ENCODE measurements at regions not wholly inside any gene's neighbourhood (a gene's known extent, or its start where the extent isn't known, plus 50 kb on each side); places are given as distances from the start of the nearest gene placed in this dataset.

DNA sequence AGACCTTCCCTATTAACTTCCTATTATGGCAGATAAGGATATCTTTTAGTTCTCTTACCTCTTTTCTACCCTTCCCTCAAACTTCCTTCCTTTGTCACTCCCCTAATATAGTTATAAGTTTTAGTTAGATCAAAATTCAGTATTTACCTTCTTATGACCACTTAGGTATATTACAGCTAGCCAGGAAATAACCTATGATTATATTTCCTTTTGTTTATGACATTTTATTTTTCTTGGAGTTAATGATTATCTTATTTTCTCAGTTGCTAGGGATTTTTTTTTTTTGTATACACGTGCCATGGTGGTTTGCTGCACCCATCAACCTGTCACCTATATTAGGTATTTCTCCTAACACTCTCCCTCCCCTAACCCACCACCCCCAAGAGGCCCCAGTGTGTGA, 88.2 kb upstream of the ZBED5 start:
- H3K27ac ChIP-seq (ENCODE audit: low read length): no peak overlapping the region

DNA sequence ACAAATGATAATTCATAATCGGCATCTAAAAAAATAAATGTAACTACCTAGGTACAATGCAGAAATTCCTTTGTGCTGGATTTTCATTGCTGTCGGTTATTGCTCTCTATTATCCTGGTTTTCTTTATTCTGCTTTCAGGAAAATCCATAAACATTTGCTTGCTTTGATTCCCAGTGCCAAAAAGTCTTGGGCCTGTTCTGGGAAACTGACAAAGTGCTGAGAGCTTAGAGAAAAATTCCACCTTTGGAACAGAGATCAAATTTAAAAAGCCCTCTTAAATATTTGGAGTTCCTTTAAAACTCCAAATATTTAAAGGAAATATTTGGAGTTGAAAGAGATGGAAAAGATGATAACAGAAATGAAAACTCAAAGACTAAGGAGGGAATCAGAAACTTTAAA, 87.3 kb upstream of the ZBED5 start:
- no peaks in the 10 kb centered on the region for H3K27me3 ChIP-seq (ENCODE audit: low read depth, low read length)
- H3K36me3 ChIP-seq (ENCODE audit: control insufficient read depth in 1 of 2, insufficient read depth in 2 of 2, low read length in 2 of 2): no peaks in the 10 kb centered on the region
- H3K4me1 ChIP-seq (ENCODE audit: control insufficient read depth in 1 of 2, insufficient read depth in 2 of 2, low read length in 2 of 2): no peaks in the 10 kb centered on the region
- no peak overlapping the region for H3K27ac ChIP-seq (ENCODE audit: low read length)
- no peak overlapping the region for H3K4me3 ChIP-seq (ENCODE audit: low read depth in 1 of 2, low read length in 2 of 2)
- H3K9me3 ChIP-seq (ENCODE audit: control insufficient read depth in 1 of 2, low read length in 2 of 2): no peaks in the 10 kb centered on the region

More for the DNA sequence above, 88.2 kb upstream of the ZBED5 start:
- H3K36me3 ChIP-seq (ENCODE audit: control insufficient read depth in 1 of 2, insufficient read depth in 2 of 2, low read length in 2 of 2): no peaks in the 10 kb centered on the region
- H3K4me1 ChIP-seq (ENCODE audit: control insufficient read depth in 1 of 2, insufficient read depth in 2 of 2, low read length in 2 of 2): no peaks in the 10 kb centered on the region
- H3K27me3 ChIP-seq (ENCODE audit: low read depth, low read length): no peaks in the 10 kb centered on the region
- no peak overlapping the region for H3K4me3 ChIP-seq (ENCODE audit: low read depth in 1 of 2, low read length in 2 of 2)
- H3K9me3 ChIP-seq (ENCODE audit: control insufficient read depth in 1 of 2, low read length in 2 of 2): no peaks in the 10 kb centered on the region

DNA sequence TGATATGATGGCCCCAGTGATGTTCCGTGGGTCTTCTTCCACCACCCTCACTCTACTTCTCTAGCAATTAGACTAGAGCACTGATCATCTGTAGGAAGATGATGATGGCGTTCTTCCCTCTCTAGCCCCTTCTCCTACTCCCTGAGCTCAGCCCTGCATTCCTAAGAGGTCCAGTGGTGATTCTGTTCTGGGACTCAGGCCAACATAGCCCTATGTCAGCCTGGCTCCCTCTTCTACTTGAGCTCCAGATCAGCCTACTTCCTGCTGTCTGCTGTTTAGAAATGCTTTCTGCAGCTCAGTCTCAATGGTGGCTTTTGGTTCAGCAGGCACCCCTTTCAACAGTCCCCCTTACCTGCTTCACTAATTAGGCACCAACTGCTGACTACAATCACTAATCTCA, 86.1 kb upstream of the ZBED5 start:
- Histone ChIP-seq H3K4me1 (ENCODE audit: control insufficient read depth in 1 of 2, insufficient read depth in 2 of 2, low read length in 2 of 2) (no peaks in the 10 kb centered on the region), H3K9me3 (ENCODE audit: control insufficient read depth in 1 of 2, low read length in 2 of 2) (no peaks in the 10 kb centered on the region), H3K36me3 (ENCODE audit: control insufficient read depth in 1 of 2, insufficient read depth in 2 of 2, low read length in 2 of 2) (no peaks in the 10 kb centered on the region), H3K27ac (ENCODE audit: low read length) (no peak overlapping the region), H3K27me3 (ENCODE audit: low read depth, low read length) (no peaks in the 10 kb centered on the region), H3K4me3 (ENCODE audit: low read depth in 1 of 2, low read length in 2 of 2) (no peak overlapping the region)

DNA sequence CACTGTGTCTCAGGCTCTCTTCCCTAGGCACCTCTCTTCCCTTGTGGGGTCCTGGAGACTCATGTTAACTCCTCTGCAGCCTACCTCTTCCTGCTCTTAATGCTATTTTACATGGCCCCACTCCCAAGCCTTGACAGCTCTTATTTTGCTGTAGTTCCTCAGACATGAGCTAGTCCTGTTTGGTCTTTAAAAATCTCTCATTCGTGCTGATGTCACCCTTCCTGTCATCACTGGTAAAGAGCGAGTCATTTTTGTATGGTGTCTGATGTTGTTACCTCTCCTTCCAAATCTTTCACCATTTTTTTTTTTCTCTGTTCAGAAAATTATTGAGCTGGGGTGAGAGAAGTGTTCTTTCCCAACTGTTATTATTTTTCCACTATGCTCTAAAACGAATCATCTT, 84.8 kb upstream of the ZBED5 start:
- no peak overlapping the region for H3K4me3 ChIP-seq (ENCODE audit: low read depth in 1 of 2, low read length in 2 of 2)
- H3K4me1 ChIP-seq (ENCODE audit: control insufficient read depth in 1 of 2, insufficient read depth in 2 of 2, low read length in 2 of 2): no peaks in the 10 kb centered on the region
- no peaks in the 10 kb centered on the region for H3K27me3 ChIP-seq (ENCODE audit: low read depth, low read length)
- no peak overlapping the region for H3K27ac ChIP-seq (ENCODE audit: low read length)
- H3K9me3 ChIP-seq (ENCODE audit: control insufficient read depth in 1 of 2, low read length in 2 of 2): no peaks in the 10 kb centered on the region
- H3K36me3 ChIP-seq (ENCODE audit: control insufficient read depth in 1 of 2, insufficient read depth in 2 of 2, low read length in 2 of 2): no peaks in the 10 kb centered on the region

DNA sequence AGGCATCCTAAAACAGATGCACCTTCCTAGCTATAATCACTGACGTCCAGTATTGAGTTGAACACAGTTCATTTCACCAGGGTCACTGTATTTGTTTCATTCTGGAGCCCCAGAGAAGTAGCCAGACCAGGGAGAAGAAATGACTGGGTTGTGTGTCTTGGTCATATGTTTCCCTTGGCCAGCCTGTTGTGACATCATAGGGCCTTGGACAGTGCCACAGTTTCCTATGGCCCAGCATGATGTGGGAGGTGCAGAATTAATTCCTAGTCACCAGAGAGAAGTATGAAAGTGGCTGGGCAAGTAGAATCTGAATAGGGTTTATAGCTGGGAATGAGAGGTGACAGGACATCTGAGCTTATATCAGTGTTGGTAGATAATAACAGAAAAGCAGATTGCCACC, 84.0 kb upstream of the ZBED5 start:
- Histone ChIP-seq H3K27ac (ENCODE audit: low read length) (no peak overlapping the region), H3K4me3 (ENCODE audit: low read depth in 1 of 2, low read length in 2 of 2) (no peak overlapping the region), H3K4me1 (ENCODE audit: control insufficient read depth in 1 of 2, insufficient read depth in 2 of 2, low read length in 2 of 2) (no peaks in the 10 kb centered on the region), H3K36me3 (ENCODE audit: control insufficient read depth in 1 of 2, insufficient read depth in 2 of 2, low read length in 2 of 2) (no peaks in the 10 kb centered on the region), H3K27me3 (ENCODE audit: low read depth, low read length) (no peaks in the 10 kb centered on the region), H3K9me3 (ENCODE audit: control insufficient read depth in 1 of 2, low read length in 2 of 2) (no peaks in the 10 kb centered on the region)

DNA sequence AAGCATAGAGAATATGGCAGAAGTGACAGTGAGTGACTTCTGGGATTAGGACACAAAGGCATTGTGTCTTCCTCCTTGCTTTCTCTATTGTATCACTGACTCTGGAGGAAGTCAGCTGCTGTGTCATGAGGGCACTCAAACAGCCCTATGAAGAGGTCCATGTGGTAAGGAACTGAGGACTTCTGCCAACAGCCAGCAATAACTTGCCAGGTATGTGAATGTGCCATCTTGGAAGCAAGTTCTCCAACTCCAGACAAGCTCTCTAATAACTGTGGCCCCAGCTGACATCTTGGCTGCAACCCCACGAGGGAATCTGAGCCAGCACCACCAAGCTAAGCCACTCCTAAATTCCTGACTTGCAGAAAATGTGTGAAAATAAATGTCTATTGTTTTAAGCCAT, 83.6 kb upstream of the ZBED5 start:
- Histone ChIP-seq H3K36me3 (ENCODE audit: control insufficient read depth in 1 of 2, insufficient read depth in 2 of 2, low read length in 2 of 2) (no peaks in the 10 kb centered on the region), H3K9me3 (ENCODE audit: control insufficient read depth in 1 of 2, low read length in 2 of 2) (no peaks in the 10 kb centered on the region), H3K4me1 (ENCODE audit: control insufficient read depth in 1 of 2, insufficient read depth in 2 of 2, low read length in 2 of 2) (no peaks in the 10 kb centered on the region), H3K27me3 (ENCODE audit: low read depth, low read length) (no peaks in the 10 kb centered on the region), H3K27ac (ENCODE audit: low read length) (no peak overlapping the region), H3K4me3 (ENCODE audit: low read depth in 1 of 2, low read length in 2 of 2) (no peak overlapping the region)

DNA sequence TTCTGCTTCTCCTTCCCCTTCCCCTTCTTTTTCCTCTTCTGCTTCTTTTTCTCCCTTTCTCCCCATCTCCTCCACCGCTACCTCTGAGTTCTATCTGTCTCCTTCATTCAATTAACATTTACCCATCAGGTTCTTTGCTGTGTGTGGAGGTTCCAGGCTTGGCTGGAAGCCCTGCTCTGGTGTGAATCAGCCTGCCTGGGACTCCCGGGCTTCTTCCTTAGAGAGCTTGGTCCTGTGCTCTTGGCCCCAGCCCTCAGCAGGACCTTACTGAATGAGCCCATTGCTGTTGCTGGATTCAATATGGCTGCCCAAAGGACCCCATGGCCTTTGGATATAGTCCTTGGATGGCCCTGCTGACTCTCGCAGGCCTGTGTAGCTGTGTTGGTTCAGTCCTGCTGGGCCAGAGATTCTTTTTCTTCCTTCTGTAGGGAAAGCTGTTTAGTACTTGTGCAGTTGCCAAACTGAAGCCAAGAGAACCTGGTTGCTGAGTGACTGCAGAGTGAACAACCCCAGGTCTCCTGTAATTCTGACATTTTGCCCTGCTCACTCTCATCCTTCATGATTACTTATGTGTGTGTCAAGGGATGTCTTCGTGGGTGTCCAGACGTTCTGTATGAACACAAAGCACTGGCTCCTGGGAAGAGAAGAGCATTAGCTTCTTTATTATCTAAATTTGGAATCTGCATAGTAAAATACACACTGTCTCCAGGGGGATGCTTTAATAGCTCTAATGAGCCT, 81.0 kb upstream of the ZBED5 start:
- no peak overlapping the region for H3K4me3 ChIP-seq (ENCODE audit: low read depth in 1 of 2, low read length in 2 of 2)
- peaks cover 0 to 2% of the 10 kb centered on the region in 2 donors for H3K4me1 ChIP-seq (ENCODE audit: control insufficient read depth in 1 of 2, insufficient read depth in 2 of 2, low read length in 2 of 2)
- H3K27ac ChIP-seq (ENCODE audit: low read length): no peak overlapping the region

DNA sequence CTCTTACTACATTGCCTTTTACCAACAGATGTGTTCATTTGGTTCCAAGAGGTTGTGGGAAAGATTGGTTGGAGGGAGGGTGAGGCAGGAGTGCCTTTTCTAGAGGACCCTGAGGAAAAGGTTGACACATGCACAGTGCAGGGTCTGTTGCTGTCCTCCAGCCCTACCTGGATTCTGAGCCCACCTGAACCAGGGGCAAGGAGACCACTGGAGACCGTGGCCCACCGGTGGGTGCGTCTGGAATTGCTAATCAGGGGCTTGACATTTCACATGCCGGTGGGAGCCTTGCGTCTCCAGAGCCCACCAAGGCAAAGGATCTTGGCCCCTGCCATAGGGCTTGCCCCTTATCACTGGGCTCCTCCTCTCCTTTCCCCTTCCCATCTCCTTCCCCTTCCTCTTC, 80.4 kb upstream of the ZBED5 start:
- H3K4me3 ChIP-seq (ENCODE audit: low read depth in 1 of 2, low read length in 2 of 2): no peak overlapping the region
- H3K36me3 ChIP-seq (ENCODE audit: control insufficient read depth in 1 of 2, insufficient read depth in 2 of 2, low read length in 2 of 2): no peaks in the 10 kb centered on the region
- H3K4me1 ChIP-seq (ENCODE audit: control insufficient read depth in 1 of 2, insufficient read depth in 2 of 2, low read length in 2 of 2): peaks cover 3% of the 10 kb centered on the region in 2 donors
- H3K27ac ChIP-seq (ENCODE audit: low read length): no peak overlapping the region
- no peaks in the 10 kb centered on the region for H3K27me3 ChIP-seq (ENCODE audit: low read depth, low read length)
- no peaks in the 10 kb centered on the region for H3K9me3 ChIP-seq (ENCODE audit: control insufficient read depth in 1 of 2, low read length in 2 of 2)

More for the DNA sequence above, 81.0 kb upstream of the ZBED5 start:
- Histone ChIP-seq H3K9me3 (ENCODE audit: control insufficient read depth in 1 of 2, low read length in 2 of 2) (no peaks in the 10 kb centered on the region), H3K36me3 (ENCODE audit: control insufficient read depth in 1 of 2, insufficient read depth in 2 of 2, low read length in 2 of 2) (no peaks in the 10 kb centered on the region), H3K27me3 (ENCODE audit: low read depth, low read length) (no peaks in the 10 kb centered on the region)

DNA sequence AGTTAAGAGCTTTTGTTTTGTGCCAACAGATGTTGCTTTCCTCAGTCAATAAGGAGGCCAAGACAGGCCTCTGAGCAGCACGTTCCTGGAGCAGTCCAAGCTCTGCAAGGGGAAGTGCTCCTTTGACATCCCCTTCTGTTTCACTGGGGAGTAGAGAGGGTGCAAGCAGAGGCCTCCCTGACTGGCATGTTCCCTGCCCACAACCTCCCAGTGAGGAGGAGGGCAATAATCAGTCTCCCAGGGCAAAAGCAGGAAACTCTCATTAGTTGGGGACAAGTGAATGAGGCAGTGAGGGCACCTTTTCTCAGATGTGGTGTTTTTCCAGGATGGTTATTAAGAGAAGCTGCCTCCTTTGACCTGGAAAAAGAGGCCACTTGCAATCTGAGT, 79.5 kb upstream of the ZBED5 start:
- H3K4me1 ChIP-seq (ENCODE audit: control insufficient read depth in 1 of 2, insufficient read depth in 2 of 2, low read length in 2 of 2): peaks cover 3 to 11% of the 10 kb centered on the region in 2 donors

DNA sequence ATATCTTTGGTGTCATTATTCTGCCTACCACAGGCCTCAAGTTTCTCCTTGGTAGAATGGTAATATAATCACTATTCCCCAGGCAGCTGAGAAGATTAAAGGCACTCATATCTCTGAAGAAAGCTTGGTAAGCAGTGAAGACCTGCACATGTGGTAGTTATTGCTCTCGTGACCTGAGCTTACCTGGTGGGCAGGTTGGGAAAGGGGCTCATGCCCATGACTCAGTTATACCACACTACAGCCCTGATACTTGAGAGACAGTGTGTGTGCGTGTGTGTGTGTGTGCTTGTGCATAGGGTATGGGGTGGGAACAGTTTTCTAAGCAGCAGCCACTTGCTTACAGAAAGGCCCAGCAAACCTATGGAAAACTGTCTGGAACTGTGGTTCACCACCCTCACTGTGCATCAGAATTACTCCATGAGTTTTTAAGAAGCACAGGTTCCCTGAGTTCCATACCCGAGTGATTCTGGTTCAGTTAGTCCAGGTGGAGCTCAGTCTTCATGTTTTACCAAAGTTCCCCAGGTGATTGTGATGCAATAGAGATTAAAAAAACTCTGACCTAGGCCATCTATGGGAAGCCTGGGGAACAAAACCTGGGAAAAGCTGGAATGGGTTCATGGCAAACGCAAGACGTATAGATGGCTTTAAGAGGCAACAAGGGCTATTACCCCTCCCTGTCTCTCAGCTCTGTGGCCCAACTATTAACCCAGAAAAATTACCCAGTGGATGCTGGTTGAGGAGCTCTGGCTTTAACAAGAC, 79.0 kb upstream of the ZBED5 start:
- Histone ChIP-seq H3K4me3 (ENCODE audit: low read depth in 1 of 2, low read length in 2 of 2) (no peak overlapping the region), H3K4me1 (ENCODE audit: control insufficient read depth in 1 of 2, insufficient read depth in 2 of 2, low read length in 2 of 2) (peaks cover 3 to 13% of the 10 kb centered on the region in 2 donors), H3K27ac (ENCODE audit: low read length) (no peak overlapping the region), H3K36me3 (ENCODE audit: control insufficient read depth in 1 of 2, insufficient read depth in 2 of 2, low read length in 2 of 2) (no peaks in the 10 kb centered on the region), H3K27me3 (ENCODE audit: low read depth, low read length) (no peaks in the 10 kb centered on the region), H3K9me3 (ENCODE audit: control insufficient read depth in 1 of 2, low read length in 2 of 2) (no peaks in the 10 kb centered on the region)

More for the DNA sequence above, 79.5 kb upstream of the ZBED5 start:
- Histone ChIP-seq H3K36me3 (ENCODE audit: control insufficient read depth in 1 of 2, insufficient read depth in 2 of 2, low read length in 2 of 2) (no peaks in the 10 kb centered on the region), H3K27ac (ENCODE audit: low read length) (no peak overlapping the region), H3K9me3 (ENCODE audit: control insufficient read depth in 1 of 2, low read length in 2 of 2) (no peaks in the 10 kb centered on the region), H3K27me3 (ENCODE audit: low read depth, low read length) (no peaks in the 10 kb centered on the region), H3K4me3 (ENCODE audit: low read depth in 1 of 2, low read length in 2 of 2) (no peak overlapping the region)

DNA sequence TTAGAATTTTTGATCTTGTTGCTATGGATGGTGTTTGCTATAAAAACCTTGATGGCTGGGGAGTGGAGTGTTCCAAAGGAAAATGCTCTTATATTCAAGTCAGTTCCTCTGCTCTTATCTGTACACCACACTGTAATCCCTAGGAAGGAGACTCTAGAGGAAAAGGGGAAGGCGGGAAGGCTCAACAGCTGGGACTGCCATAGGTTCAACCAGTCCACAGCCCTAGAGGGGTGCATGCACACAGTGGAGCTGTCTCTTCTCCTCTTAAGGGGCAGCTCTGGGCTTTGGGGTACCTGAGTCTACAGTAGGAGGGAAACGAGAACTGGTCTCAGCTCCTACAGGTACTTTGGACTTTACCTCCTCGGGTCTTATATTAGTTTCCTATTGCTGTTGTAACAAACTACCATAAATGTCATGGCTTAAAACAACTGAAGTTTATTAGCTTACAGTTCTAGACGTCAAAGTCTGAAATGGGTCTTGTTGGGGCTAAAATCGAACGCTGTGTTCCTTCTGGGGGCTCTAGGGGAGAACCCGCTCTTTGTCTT, 77.2 kb upstream of the ZBED5 start:
- no peak overlapping the region for H3K27ac ChIP-seq (ENCODE audit: low read length)
- H3K4me3 ChIP-seq (ENCODE audit: low read depth in 1 of 2, low read length in 2 of 2): no peak overlapping the region
- no peaks in the 10 kb centered on the region for H3K9me3 ChIP-seq (ENCODE audit: control insufficient read depth in 1 of 2, low read length in 2 of 2)
- peaks cover 3 to 13% of the 10 kb centered on the region in 2 donors for H3K4me1 ChIP-seq (ENCODE audit: control insufficient read depth in 1 of 2, insufficient read depth in 2 of 2, low read length in 2 of 2)
- no peaks in the 10 kb centered on the region for H3K36me3 ChIP-seq (ENCODE audit: control insufficient read depth in 1 of 2, insufficient read depth in 2 of 2, low read length in 2 of 2)
- no peaks in the 10 kb centered on the region for H3K27me3 ChIP-seq (ENCODE audit: low read depth, low read length)

Data from muscle layer of duodenum (tissue), 2 donors.